MM.1S (cell line): ENCODE measurements at regions not wholly inside any gene's neighbourhood (a gene's known extent, or its start where the extent isn't known, plus 50 kb on each side); places are given as distances from the start of the nearest gene placed in this dataset.

Experiments used
- EZH2phosphoT487 ChIP-seq: fragments of 300-600 bp; sonication (generic); IDR thresholded peaks from 2 replicates; pipeline ENCODE4 v1.6.1; 2018; ENCODE audit warnings: antibody characterized with exemption, low read length
- TF ChIP-seq, protein P1 (sequence below): fragments of 300-600 bp; sonication (generic); IDR thresholded peaks from 2 replicates; pipeline ENCODE4 v1.5.1; 2016; ENCODE audit warnings: antibody characterized with exemption, low read length, mixed read lengths

DNA sequence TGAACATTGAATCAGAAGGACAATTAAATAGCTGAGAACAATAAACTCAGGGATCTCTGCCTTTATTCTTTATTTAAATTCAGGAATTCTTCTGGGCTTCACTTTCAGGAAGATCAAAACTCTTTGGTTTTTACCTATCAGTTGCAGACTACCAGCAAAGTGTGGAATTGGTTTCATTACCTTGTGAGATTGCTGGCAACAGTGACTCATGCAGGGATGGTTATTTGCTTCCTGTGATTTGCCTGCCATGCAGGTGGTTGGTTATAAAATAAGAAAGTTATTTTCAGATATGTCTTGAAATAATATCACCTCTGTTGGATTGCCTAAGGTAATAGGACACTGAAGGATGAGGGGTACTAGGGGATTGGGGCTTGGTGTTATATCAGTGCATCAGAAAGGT, 204.6 kb downstream of the PTBP2 start:
- TF ChIP-seq, protein P1, sequence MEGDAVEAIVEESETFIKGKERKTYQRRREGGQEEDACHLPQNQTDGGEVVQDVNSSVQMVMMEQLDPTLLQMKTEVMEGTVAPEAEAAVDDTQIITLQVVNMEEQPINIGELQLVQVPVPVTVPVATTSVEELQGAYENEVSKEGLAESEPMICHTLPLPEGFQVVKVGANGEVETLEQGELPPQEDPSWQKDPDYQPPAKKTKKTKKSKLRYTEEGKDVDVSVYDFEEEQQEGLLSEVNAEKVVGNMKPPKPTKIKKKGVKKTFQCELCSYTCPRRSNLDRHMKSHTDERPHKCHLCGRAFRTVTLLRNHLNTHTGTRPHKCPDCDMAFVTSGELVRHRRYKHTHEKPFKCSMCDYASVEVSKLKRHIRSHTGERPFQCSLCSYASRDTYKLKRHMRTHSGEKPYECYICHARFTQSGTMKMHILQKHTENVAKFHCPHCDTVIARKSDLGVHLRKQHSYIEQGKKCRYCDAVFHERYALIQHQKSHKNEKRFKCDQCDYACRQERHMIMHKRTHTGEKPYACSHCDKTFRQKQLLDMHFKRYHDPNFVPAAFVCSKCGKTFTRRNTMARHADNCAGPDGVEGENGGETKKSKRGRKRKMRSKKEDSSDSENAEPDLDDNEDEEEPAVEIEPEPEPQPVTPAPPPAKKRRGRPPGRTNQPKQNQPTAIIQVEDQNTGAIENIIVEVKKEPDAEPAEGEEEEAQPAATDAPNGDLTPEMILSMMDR: no peak
- TF ChIP-seq EZH2phosphoT487: no peak
